ENCODE measurements at regions not wholly inside any gene's neighbourhood (a gene's known extent, or its start where the extent isn't known, plus 50 kb on each side); places are given as distances from the start of the nearest gene placed in this dataset.

GRCh38 chr13:59441596-59442280 is 722.0 kb downstream of the DIAPH3 start:
- DNase-seq = no peak

DNA sequence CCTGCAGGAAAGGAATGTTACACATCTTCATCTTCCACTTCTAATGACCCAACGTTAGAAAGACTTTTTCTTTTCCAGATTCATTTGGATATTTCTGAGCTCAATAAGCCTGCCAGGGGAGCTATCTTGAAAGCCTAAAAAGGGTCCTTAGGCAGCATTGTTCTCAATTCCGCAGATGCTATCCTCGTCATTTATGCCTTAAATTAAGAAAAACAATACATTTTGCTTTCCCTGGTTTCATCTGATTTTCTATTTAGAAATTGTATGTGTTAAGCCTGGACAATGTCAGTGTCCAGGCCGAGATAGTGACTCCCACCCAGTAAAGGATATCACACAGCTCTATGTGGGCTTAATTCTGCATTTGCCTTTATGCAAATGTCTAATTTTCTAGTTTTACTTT is 721.3 kb downstream of the DIAPH3 start:
- DNase-seq = no peak

DNA sequence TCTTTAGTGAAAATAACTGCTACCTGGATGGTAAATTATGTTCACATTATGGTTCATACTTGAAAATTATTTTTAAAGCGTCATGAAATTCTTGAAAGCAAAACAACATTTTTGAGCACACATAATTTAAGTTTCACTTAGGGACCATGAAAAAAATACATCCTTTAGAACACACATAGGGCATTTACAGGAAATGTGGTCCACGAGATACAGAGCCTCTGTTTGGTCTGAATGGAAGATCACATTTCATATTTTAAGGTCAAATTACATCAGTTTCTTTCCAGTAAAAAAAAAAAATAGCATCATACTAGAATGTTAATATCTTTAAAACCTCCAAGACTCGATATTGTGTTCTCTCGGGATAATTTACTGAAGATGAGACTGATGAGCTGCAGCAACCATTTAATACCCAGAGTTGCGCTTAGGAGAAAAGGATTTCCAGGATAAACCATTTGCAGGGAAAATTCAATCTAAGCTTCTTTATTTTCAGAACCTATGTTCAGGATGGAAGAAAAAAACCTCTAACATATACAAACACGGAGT is 720.7 kb downstream of the DIAPH3 start:
- DNase-seq = no peak

DNA sequence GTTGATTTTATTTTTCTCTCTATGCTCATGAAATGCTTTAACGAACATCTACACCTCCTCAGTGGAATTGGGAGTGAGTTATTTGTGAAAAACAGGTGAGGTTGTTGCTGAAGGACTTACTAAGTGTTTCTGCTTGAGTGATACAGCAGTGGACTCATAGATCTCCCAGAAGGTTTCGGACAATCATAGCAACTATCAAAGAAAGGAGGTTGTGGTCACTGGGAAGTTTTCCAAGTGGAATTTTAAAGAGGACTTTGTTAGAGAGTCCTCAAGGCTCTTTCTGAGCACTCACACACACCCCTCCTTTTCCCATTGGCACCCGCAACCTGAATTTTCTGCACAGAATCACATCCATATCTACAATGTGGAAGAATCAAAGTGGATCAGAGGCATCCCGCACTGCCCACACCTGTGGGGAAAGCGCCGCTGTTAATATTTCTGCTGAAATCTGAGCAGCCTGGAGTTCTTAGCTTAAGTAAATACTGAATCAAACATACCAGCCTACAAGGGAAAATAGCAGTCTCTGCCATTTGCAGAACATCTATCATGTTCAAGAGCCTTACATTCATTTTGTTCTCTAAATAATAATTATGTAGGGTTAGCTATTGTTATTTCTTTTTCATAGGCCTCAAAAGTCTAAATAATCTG is 719.4 kb downstream of the DIAPH3 start:
- no peak for DNase-seq

GRCh38 chr13:59445812-59446211 is 717.9 kb downstream of the DIAPH3 start:
- DNase-seq = no peak

GRCh38 chr13:59446391-59446790 is 717.3 kb downstream of the DIAPH3 start:
- no peak for DNase-seq

DNA sequence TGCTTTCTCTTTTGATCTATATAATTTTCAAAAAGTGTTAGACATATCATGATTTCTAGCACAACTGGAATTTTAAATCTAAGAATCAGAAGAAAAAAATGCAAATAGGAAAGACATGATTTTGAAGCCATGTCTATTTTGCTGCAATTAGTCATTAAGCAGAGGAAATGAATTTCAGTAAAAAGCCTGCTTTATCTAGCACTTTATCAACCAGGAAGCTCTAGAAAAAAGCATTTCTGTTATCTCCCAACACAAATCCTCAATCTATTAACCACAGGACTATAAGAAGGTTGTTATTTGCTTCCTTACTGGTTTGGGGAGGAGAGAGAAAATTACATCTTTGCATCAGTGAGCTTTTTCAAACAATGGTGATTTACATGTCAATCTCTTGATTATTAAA is 716.7 kb downstream of the DIAPH3 start:
- DNase-seq = no peak

GRCh38 chr13:59447846-59448620 is 715.7 kb downstream of the DIAPH3 start:
- DNase-seq = no peak

DNA sequence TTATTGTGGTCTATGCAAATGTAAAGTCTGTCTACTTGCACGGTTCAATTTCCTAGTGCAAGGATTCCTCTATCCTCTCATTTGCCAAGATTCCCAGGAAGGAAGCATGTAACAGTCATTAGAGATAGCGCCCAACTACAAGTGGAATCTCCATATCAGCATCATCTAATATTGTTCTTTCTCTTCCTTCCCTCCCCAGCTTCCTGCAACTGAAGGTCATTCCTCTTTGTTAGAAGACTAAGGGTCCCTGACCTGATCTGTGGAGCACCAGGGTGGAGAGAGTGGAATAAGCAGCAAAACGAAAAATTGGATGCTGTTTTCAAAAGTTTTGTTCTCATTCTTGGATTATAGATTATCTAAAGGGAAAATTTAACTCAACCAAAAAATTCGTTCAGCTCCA is 714.0 kb downstream of the DIAPH3 start:
- DNase-seq = no peak

- no peak for DNase-seq
Measured at GRCh38 chr13:59450229-59450628, 713.5 kb downstream of the DIAPH3 start.

DNA sequence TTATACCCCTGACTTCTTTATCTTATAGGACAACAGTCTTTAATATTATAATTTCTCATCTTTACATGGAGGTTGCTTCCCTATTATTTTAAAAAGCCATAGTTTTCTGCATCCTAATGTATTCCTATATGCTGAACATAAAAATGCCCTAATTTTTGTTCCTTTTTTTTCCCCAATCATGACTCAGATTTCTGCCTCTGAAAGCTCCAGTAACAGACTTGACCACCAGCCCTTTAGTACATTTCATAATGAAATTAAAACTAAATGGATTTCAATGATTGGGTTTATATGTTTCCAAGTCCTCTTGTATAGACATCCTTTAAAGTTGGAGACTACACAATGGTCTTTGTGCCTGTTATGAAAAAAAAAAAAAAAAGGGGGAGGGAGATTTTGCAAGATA is 712.5 kb downstream of the DIAPH3 start:
- DNase-seq = no peak

GRCh38 chr13:59452189-59452890 is 711.4 kb downstream of the DIAPH3 start:
- DNase-seq = peak; percentile 40

DNA sequence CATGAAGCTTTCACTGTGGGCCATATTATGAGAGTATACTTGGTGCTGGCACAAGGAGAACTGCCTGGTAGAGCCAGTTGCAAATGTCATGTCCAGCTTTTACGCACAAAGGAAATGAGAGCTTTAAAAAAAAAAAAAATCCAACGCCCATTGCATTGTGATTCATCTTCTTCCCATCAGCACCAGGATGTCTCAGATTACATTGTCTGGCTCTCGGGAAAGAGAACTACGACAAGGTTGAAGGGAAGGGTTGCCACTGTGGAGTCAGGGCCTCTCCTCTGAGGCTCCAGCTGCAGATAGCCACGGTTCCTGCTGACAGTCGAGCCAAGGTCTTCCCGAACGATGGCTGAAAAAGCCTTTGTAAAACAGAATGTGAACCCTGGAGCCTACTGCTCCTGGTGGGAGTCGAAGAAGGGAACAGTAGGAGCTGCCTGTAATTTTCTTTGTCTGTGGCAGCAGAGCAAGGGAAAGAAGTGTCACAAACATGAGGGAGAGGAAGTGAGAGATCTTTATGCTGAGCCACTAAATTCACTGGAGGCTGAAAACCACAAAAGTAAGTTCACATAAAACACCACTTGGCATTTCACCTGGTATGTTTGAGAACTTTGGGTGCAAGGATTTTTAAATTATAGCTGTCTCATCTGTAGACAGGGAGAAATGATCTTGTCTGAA is 704.7 kb downstream of the DIAPH3 start:
- no peak for DNase-seq

DNA sequence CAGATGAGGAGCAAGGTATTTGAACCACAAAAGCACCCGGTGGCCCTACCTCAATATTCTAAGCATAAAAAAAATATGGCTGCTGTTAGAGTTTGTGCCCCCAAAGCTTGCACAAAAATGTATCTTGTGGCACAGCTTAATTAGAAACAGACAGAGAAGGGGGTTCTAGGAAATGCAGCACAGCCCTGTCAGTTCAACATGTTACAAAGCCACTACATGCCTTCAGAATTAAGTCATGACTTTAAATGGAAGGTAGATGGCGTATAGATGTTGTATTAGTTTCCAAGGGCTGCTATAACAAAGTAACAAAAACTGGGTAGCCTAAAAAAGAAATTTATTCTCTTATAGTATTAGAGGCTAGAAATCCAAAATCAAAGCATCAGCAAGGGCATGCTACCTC is 703.8 kb downstream of the DIAPH3 start:
- DNase-seq = no peak

GRCh38 chr13:59461411-59461810 is 702.3 kb downstream of the DIAPH3 start:
- peak; percentile 84 for DNase-seq

DNA sequence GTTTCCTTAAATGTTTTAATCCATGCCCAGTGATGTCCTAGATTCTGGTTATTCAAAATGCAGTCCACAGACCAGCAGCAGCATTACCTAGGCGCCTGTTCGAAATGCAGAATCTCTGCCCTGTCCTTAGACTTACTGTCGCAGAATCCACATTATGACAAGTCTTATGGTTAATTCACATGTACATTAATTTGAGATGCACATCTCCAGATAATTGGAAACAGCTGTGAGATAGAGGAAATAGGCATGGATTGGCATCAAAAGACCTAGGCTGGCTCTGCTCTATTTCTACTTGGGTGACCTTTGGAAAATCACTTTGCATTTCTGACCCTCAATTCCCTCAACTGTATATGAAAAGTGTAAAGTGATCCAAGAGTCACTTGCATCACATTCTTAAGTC is 700.7 kb downstream of the DIAPH3 start:
- DNase-seq = no peak

- no peak for DNase-seq
Measured at GRCh38 chr13:59464926-59465325, 698.8 kb downstream of the DIAPH3 start.

DNA sequence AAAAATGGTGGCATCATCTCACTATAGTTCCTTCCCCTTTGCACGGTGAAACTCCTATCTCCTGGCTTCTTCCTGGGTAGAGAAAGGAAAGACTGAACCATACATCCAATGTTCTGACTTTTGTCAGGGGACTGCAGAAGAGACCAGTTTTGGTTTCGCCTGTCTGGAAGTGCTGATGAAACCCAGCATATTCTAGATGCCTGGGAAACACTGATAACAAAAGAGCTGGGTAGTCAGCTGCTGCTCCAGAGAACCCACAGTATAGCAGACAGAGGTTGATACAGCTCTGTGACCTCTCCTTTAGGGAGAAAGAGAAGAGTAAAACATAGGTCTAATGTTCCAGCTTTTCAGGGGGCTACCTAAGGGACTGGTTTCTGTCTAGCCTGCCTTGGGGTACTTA is 695.3 kb downstream of the DIAPH3 start:
- DNase-seq = peak; percentile 84

GRCh38 chr13:59471106-59471505 is 692.6 kb downstream of the DIAPH3 start:
- no peak for DNase-seq

GRCh38 chr13:59472134-59472533 is 691.6 kb downstream of the DIAPH3 start:
- DNase-seq = no peak

DNA sequence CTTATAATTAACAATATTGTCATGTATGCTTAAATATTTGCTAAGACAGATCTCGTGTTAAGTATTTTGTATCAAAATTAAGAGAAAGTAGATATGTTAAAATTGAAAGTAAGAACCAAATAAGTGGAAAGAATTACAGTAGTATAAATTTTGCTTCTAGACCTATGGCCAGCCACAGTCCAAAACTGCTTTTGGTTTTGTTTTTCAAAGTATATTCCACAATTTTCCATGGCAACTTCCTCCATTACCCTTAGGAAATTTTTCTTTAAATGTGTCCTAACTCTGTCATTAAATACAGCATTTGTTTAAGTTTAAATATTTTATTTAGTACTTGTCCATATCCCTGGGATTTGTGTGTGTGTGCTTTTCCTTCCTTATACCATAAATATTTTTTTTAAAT is 689.0 kb downstream of the DIAPH3 start:
- DNase-seq = no peak

- no peak for DNase-seq
Measured at GRCh38 chr13:59475911-59476310, 687.8 kb downstream of the DIAPH3 start.

DNA sequence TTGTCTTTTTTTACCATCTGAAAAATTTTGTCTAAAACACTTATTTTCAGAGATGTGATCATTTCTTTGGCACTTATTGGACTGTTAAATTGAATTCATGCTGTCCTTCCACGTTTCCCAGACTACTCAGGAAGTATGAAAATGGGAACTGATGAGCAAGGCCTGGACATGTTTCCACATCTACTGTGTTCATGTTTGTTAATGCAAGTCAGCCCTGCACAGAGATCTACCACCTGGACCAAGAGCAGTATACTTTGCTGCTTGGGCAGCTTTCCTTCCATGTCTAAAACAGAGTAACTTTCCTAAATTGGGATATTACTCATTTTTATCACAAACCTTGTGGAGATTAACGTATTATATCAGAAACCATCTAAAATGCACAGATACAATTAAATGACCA is 687.4 kb downstream of the DIAPH3 start:
- DNase-seq = no peak

Measured in hematopoietic multipotent progenitor cell treated with erythropoietin and hydrocortisone succinate and interleukin-3 and kit ligand, for 6 days (in vitro differentiated cells).